ENCODE measurements at regions not wholly inside any gene's neighbourhood (a gene's known extent, or its start where the extent isn't known, plus 50 kb on each side); places are given as distances from the start of the nearest gene placed in this dataset.

DNA sequence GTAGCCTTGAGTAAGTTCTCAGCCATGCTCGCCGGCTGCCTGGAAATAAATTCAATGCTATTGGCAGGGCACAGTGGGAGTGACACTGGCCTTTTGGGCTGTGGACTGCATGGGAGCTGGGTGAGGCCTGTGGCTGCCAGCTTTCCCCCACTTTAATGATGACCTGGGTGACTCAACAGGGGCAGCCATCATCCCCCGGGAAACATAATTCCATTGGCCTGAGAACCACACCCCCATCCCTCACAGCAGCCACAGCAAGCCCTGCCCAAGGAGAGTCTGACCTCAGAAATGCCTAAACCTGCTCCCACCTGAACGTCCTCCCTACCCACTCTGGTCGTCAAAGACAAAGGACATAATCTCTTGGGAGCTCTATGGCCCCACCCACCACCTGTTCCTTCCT lies 384.0 kb downstream of the LTN1 start:
- no peak overlapping the region for H3K27ac ChIP-seq
- TF ChIP-seq, protein P1, sequence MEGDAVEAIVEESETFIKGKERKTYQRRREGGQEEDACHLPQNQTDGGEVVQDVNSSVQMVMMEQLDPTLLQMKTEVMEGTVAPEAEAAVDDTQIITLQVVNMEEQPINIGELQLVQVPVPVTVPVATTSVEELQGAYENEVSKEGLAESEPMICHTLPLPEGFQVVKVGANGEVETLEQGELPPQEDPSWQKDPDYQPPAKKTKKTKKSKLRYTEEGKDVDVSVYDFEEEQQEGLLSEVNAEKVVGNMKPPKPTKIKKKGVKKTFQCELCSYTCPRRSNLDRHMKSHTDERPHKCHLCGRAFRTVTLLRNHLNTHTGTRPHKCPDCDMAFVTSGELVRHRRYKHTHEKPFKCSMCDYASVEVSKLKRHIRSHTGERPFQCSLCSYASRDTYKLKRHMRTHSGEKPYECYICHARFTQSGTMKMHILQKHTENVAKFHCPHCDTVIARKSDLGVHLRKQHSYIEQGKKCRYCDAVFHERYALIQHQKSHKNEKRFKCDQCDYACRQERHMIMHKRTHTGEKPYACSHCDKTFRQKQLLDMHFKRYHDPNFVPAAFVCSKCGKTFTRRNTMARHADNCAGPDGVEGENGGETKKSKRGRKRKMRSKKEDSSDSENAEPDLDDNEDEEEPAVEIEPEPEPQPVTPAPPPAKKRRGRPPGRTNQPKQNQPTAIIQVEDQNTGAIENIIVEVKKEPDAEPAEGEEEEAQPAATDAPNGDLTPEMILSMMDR (conservative IDR thresholded peaks at IDR 0.05), result no peak
- TF ChIP-seq ZFX (IDR thresholded peaks at IDR 0.05), result no peak

DNA sequence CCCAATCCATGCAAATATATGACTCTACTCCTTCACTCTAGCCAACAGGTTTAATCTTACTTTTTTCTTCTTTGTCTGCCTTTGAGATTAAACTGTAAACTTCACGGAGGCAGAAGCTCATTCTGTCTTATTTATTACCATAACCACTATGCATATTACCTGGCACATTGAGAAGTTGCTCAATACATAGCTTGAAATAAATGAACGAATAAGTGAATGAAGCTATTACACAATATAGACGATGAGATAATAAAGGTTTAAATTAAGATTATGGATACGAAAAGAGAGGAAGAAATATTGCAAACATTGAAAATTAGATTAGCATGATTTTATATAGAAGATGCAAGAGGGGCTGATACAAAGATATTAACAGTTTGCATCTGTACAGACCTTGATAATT lies 385.1 kb downstream of the LTN1 start:
- no peak for TF ChIP-seq ZFX (IDR thresholded peaks at IDR 0.05)
- TF ChIP-seq, protein P1 (conservative IDR thresholded peaks at IDR 0.05), result no peak
- no peak overlapping the region for H3K27ac ChIP-seq

DNA sequence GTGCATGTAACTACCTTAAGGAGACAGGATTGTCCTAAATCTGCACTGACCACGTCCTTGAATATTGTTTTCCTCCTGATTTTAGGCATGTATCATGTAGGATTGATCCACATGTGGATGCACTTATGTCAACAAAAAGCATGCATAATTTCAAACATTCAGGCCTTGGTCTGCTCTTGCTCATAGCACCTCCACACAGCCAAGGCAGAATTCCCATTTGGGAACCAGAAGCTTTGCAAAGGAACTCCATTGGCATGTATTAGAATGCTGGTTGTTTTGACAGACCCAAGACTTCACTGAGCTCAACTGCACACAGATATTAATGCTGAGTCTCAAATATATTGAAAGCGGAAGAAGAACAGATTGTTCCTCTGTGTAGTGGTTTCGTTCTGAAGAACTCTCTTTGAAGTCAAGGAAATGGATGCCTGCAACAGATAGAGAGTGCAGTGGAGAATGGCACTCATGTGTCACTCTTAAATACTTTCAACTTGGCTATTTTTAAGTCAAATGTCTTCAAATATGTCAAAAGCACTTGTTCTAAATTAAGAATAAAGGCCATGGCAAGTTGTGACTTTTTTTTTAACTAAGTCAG lies 387.6 kb downstream of the LTN1 start:
- TF ChIP-seq, protein P1 (conservative IDR thresholded peaks at IDR 0.05), result no peak
- no peak for TF ChIP-seq ZFX (IDR thresholded peaks at IDR 0.05)
- no peak overlapping the region for H3K27ac ChIP-seq

DNA sequence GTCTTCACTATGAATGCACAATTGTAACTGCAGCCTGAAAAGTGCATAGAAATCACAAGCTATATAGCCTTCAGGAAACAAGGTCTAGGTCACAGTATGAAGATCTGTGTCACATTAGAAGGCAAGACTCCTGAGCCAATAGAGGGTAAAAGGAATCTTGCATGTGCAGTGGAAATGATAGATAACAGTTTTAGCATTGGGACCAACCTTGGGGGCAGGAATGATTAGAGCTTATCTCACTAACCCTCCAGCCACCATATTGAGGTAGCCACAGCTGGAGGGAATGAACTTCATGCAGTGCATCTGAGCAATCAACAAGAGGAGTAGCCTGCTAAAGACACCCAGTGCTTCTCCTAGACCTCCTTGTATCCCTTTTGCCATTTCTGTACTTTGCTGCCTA lies 390.1 kb downstream of the LTN1 start:
- TF ChIP-seq, protein P1 (conservative IDR thresholded peaks at IDR 0.05), result no peak
- no peak for TF ChIP-seq ZFX (IDR thresholded peaks at IDR 0.05)
- no peak overlapping the region for H3K27ac ChIP-seq

DNA sequence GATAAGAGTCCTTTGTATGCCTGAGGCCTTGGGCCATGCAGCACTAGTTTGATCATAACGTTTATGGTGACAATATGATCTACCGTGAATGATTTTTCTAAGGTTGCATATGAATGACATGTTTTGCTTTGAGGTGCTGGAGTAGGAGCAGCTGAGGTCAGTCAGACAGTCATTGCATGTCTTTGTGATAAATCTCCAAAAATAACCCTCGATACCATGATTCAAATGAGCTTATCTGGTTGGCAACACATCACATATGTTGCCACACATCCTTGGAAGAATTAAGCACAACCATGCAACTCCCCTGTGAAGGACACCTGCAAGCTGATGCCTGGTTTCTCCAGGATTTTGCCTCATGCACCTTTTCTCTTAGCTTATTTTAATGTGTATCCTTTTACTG lies 394.5 kb downstream of the LTN1 start:
- TF ChIP-seq ZFX (IDR thresholded peaks at IDR 0.05), result no peak
- TF ChIP-seq, protein P1 (conservative IDR thresholded peaks at IDR 0.05), result no peak
- no peak overlapping the region for H3K27ac ChIP-seq

DNA sequence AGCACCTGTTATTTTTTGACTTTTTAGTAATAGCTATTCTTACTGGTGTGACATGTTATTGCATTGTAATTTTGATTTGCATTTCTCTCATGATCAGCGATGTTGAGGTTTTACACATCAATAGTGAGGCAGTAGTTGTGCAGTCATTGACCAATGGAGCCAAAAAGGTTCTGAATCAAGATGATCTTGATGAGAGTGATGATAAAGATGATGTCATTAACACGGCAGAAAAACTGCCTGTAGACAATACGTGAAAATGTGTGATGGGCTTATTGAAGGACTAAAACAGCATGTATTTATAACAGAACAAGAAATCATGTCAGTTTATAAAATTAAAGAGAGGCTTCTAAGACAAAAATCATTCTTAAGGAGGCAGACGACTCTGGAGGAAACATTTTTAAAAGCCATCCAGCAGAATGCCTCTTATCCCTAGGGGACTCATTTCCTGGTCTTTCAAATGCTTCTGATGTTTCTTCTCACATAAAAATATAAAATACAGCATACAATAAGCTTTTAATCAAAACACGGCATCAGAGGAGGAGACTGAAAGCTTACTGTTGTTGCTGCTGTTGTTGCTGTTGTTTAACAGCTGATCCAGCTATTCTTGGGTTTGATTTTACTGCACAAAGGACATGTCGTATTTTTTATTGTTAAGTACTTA lies 400.3 kb downstream of the LTN1 start:
- no peak overlapping the region for H3K27ac ChIP-seq
- TF ChIP-seq, protein P1 (conservative IDR thresholded peaks at IDR 0.05), result no peak
- TF ChIP-seq ZFX (IDR thresholded peaks at IDR 0.05), result no peak

DNA sequence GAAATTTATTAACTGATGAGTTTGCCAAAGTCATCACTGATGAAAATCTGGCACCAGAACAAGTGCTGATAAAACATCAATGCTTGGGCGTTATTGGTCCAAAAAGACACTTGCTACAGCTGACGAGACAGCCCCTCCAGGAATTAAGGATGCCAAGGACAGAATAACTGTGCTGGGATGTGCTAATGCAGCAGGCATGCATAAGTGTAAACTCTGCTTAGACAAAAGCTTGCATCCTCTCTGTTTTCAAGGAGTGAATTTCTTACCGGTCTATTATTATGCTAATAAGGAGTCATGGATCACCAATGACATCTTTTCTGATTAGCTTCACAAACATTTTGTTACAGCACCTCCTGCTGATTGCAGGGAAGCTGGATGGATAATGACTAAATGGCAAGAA lies 402.0 kb downstream of the LTN1 start:
- H3K27ac ChIP-seq, result no peak overlapping the region
- TF ChIP-seq ZFX (IDR thresholded peaks at IDR 0.05), result no peak
- TF ChIP-seq, protein P1 (conservative IDR thresholded peaks at IDR 0.05), result no peak
